PC-3 (cell line): ENCODE measurements at regions not wholly inside any gene's neighbourhood (a gene's known extent, or its start where the extent isn't known, plus 50 kb on each side); places are given as distances from the start of the nearest gene placed in this dataset.

Experiments used
- CTCF ChIP-seq: fragments of 300-600 bp; sonication (generic); conservative IDR thresholded peaks from 2 replicates; pipeline ENCODE4 v1.5.1; 2017; ENCODE audit warnings: antibody characterized with exemption, low read depth, mild to moderate bottlenecking, low read length
- EZH2 ChIP-seq: fragments of 300-600 bp; sonication (generic); IDR thresholded peaks from one replicate; pipeline ENCODE4 v1.6.1; 2017; ENCODE audit warnings: antibody characterized with exemption, mild to moderate bottlenecking, low read length; ENCODE audit not compliant: unreplicated experiment

- TF ChIP-seq CTCF (no peak), EZH2 (no peak)
These were observed 106.6 kb downstream of the HMX1 start for GRCh38 chr4:8765084-8765483.
